ENCODE measurements at regions not wholly inside any gene's neighbourhood (a gene's known extent, or its start where the extent isn't known, plus 50 kb on each side); places are given as distances from the start of the nearest gene placed in this dataset.
A peak's percentile ranks its signal among the peaks of the same experiment; 100 is the strongest.

GRCh38 chr6:97978855-97979271 lies 695.8 kb upstream of the MMS22L start:
- no peak overlapping the region for H3K23ac ChIP-seq (ENCODE audit: insufficient read length)
- no peak overlapping the region for H2AK5ac ChIP-seq (ENCODE audit: low read depth, low read length)
- H2BK20ac ChIP-seq (ENCODE audit: low read length) = 0 out of 2 replicates have a peak overlapping the region, but pooled peaks have one; percentile 15
- peak overlapping the region in 1 of 2 experiments; percentile 27; a peak in 1 of 4 replicates for H3K4me2 ChIP-seq (ENCODE audit: insufficient read depth in 1 of 2, low read depth in 2 of 2, low read length in 2 of 2)
- H4K20me1 ChIP-seq (replicated peaks in 1 of 2; ENCODE audit: control insufficient read depth in 1 of 2, insufficient read depth in 2 of 2, low read length in 2 of 2) = no peaks in the 10 kb centered on the region
- H3K23me2 ChIP-seq (ENCODE audit: low read depth, low read length) = no peaks in the 10 kb centered on the region
- no peaks in the 10 kb centered on the region for H3K79me1 ChIP-seq (ENCODE audit: low read depth, low read length)
- TF ChIP-seq POLR2A (IDR thresholded peaks at IDR 0.05; ENCODE audit: control extremely low read depth in 1 of 2, low read depth in 2 of 2, low read length in 2 of 2) = no peak
- no peak for TF ChIP-seq EZH2 (IDR thresholded peaks at IDR 0.05; ENCODE audit: low read depth, low read length, severe bottlenecking)
- TF ChIP-seq, protein P1, sequence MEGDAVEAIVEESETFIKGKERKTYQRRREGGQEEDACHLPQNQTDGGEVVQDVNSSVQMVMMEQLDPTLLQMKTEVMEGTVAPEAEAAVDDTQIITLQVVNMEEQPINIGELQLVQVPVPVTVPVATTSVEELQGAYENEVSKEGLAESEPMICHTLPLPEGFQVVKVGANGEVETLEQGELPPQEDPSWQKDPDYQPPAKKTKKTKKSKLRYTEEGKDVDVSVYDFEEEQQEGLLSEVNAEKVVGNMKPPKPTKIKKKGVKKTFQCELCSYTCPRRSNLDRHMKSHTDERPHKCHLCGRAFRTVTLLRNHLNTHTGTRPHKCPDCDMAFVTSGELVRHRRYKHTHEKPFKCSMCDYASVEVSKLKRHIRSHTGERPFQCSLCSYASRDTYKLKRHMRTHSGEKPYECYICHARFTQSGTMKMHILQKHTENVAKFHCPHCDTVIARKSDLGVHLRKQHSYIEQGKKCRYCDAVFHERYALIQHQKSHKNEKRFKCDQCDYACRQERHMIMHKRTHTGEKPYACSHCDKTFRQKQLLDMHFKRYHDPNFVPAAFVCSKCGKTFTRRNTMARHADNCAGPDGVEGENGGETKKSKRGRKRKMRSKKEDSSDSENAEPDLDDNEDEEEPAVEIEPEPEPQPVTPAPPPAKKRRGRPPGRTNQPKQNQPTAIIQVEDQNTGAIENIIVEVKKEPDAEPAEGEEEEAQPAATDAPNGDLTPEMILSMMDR (IDR thresholded peaks at IDR 0.05; ENCODE audit: control extremely low read depth in 1 of 3, insufficient read depth in 1 of 3, low read depth in 1 of 3, low read length in 3 of 3) = peak; percentile 47 to 52 (median 48)
- TF ChIP-seq TBP (IDR thresholded peaks at IDR 0.05; ENCODE audit: low read depth, low read length) = no peak
- no peak for TF ChIP-seq KDM1A (IDR thresholded peaks at IDR 0.05; ENCODE audit: borderline replicate concordance, low read length)
- TF ChIP-seq, protein P2, sequence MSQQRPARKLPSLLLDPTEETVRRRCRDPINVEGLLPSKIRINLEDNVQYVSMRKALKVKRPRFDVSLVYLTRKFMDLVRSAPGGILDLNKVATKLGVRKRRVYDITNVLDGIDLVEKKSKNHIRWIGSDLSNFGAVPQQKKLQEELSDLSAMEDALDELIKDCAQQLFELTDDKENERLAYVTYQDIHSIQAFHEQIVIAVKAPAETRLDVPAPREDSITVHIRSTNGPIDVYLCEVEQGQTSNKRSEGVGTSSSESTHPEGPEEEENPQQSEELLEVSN (IDR thresholded peaks at IDR 0.05) = no peak
- no peak for TF ChIP-seq SIX5 (IDR thresholded peaks at IDR 0.05; ENCODE audit: low read depth, low read length)
- no peak for TF ChIP-seq HDAC6 (IDR thresholded peaks at IDR 0.05; ENCODE audit: low read depth, low read length)
- TF ChIP-seq RAD21 (IDR thresholded peaks at IDR 0.05 in 1 of 2, conservative IDR thresholded peaks at IDR 0.05 in 1 of 2; ENCODE audit: low read depth in 2 of 2, low read length in 2 of 2) = peak; percentile 54 to 63
- H4K91ac ChIP-seq (replicated peaks; ENCODE audit: insufficient read length, low read length) = no peak overlapping the region
- H3K4me1 ChIP-seq (replicated peaks in 1 of 4; ENCODE audit: control insufficient read depth in 3 of 4, insufficient read depth in 4 of 4, low read length in 3 of 4) = no peaks in the 10 kb centered on the region
- 85% methylated on average over 15 of the region's 15 CpGs; no CpG with 5 or more reads in 1 of the 2 experiments for WGBS, 2 experiments (ENCODE audit: extremely low coverage in 1 of 2, insufficient coverage in 1 of 2, insufficient read length in 1 of 2, insufficient replicate concordance in 2 of 2, low coverage in 1 of 2, low lambda C conversion rate in 2 of 2, missing lambda C conversion rate in 1 of 2)
- H4K5ac ChIP-seq (ENCODE audit: insufficient read length, low read depth, low read length) = no peak overlapping the region
- H3K27ac ChIP-seq (ENCODE audit: low read depth, low read length) = no peak overlapping the region
- H4K8ac ChIP-seq (ENCODE audit: extremely low read depth, insufficient read depth, low read length) = peak overlapping the region; percentile 28; the same call in 1 of the 2 replicates
- no peak overlapping the region for H3K9ac ChIP-seq (replicated peaks in 1 of 4; ENCODE audit: extremely low read depth in 1 of 4, low read depth in 3 of 4, low read length in 3 of 4)
- no peak overlapping the region for H3K4ac ChIP-seq (replicated peaks; ENCODE audit: insufficient read length, low read depth, low read length)
- H3K36me3 ChIP-seq (ENCODE audit: control insufficient read depth in 2 of 4, insufficient read depth in 4 of 4, low read length in 3 of 4) = no peaks in the 10 kb centered on the region
- H3K79me2 ChIP-seq (ENCODE audit: control insufficient read depth in 1 of 2, insufficient read depth in 2 of 2, low read length in 2 of 2) = no peaks in the 10 kb centered on the region
- DNase-seq (ENCODE audit: low read depth in 1 of 2, low spot score in 2 of 2) (peak in 1 of 2 experiments; percentile 77), FAIRE-seq (no peak)
- H3K18ac ChIP-seq (ENCODE audit: extremely low read depth, low read length) = no peak overlapping the region; the same call in 1 of the 2 replicates
- no peak overlapping the region for H2BK15ac ChIP-seq (ENCODE audit: low read length)
- CTCF ChIA-PET (ENCODE audit: partially characterized antibody) = interaction anchor here (0.9 to 1.2 kb wide), 5 partner anchors 43 to 277 kb away, joined by 3 to 5 read pairs (median 3); no protein-coding TSS in a partner anchor
- no peak overlapping the region for H2BK5ac ChIP-seq (ENCODE audit: low read depth, low read length)
- H2BK12ac ChIP-seq (ENCODE audit: low read depth, low read length) = no peak overlapping the region; the same call in 1 of the 2 replicates
- H3K56ac ChIP-seq (replicated peaks; ENCODE audit: insufficient read length, low read depth, low read length) = no peak overlapping the region
- no peak overlapping the region for H2AFZ ChIP-seq (ENCODE audit: low read length)
- no peak overlapping the region for H3K14ac ChIP-seq (ENCODE audit: insufficient read length)
- no peaks in the 10 kb centered on the region for H3K9me3 ChIP-seq (ENCODE audit: insufficient read depth in 2 of 2, low read depth in 1 of 2, low read length in 1 of 2)
- H3K4me3 ChIP-seq (ENCODE audit: extremely low read depth in 1 of 4, insufficient read depth in 2 of 4, low read depth in 3 of 4, low read length in 4 of 4) = no peak overlapping the region; a peak in 1 of 8 replicates
- no peak overlapping the region for H2BK120ac ChIP-seq (replicated peaks; ENCODE audit: low read depth, low read length)
- H3K27me3 ChIP-seq (replicated peaks in 1 of 4; ENCODE audit: control insufficient read depth in 3 of 4, extremely low read depth in 1 of 4, insufficient read depth in 3 of 4, low read length in 3 of 4) = no peaks in the 10 kb centered on the region
- POLR2A ChIA-PET (ENCODE audit: partially characterized antibody) = interaction anchor here (1.0 kb wide), 1 partner anchor 12 kb away, joined by 3 read pairs; no protein-coding TSS in a partner anchor
